Dendritic cell treated with granulocyte-macrophage colony-stimulating factor and Interleukin-4, amounts not matched to agents 40 ng/mL and 50 ng/mL, for 4 days (primary cell): ENCODE measurements at regions not wholly inside any gene's neighbourhood (a gene's known extent, or its start where the extent isn't known, plus 50 kb on each side); places are given as distances from the start of the nearest gene placed in this dataset.

ENCODE experiments used
- H3K27ac Mint-ChIP-seq: one replicate; pipeline ENCODE4 v1.8.0; 2022; ENCODE audit warnings: mild to moderate bottlenecking, mixed read lengths
- H3K27me3 Mint-ChIP-seq: one replicate; pipeline ENCODE4 v1.8.0; 2022; ENCODE audit warnings: mild to moderate bottlenecking, mixed read lengths
- H3K36me3 Mint-ChIP-seq: one replicate; pipeline ENCODE4 v1.8.0; 2022; ENCODE audit warnings: low read depth, mixed read lengths
- H3K4me1 Mint-ChIP-seq: one replicate; pipeline ENCODE4 v1.8.0; 2022; ENCODE audit warnings: low read depth, mixed read lengths
- H3K4me3 Mint-ChIP-seq: one replicate; pipeline ENCODE4 v1.8.0; 2022; ENCODE audit warnings: mild to moderate bottlenecking, moderate library complexity, mixed read lengths
- H3K9me3 Mint-ChIP-seq: one replicate; pipeline ENCODE4 v1.8.0; 2022; ENCODE audit warnings: mixed read lengths
- intact Hi-C: fragments of 100-400 bp; cut with micrococcal nuclease; formaldehyde crosslinking; loops from one replicate; pipeline ENCODE4 v1.15.0; 2022

DNA sequence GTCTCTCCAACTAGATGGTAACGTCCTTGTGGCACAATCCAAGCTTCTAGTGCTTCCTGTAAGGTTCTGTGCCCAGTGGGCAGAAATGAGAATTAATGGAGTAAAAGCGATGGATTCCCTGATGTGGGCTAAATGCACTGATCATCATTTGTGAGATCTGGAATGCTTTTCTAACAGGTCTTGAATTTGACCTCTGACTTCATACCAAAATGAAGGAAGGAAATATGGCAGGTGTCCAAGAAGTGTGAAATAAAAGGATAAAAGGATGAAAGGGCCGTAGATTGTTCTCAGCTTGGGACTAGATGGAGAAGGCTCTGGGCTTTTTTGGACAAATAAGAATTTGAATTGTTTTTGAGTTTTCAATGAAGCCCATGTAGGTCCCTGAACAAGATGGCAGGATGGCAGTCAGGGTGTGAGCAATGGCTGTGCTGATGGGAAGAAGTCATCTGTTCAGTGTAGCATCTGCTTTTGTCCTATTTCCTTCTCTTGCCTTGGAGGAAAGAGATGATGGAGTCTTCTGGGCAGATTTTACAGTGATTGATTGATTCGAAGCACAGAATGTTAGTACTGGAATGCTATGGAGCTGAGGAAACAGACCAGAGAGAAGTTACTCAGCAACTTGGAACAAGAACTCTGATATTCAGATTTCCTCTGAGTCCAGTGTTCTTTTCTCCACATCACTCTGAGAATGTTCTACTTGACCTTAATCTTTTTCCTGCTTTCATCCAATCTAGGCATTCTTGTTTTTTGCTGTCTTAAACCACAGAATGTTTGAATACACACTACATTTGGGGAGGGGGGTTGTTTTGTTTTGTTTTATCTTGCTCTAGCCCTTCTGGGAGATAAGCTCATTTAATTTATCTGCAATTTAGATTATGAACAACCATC, 286.0 kb downstream of the HLX start:
- Mint-ChIP-seq H3K4me1 (peaks cover 68% of the 10 kb centered on the region), H3K4me3 (no peak overlapping the region), H3K27ac (peak overlapping the region; percentile 22), H3K27me3 (peaks cover 41% of the 10 kb centered on the region), H3K9me3 (no peaks in the 10 kb centered on the region), H3K36me3 (peaks cover 5% of the 10 kb centered on the region)
- intact Hi-C loops = loop anchor here (5.0 kb wide), 1 partner anchor 37 kb away; no protein-coding TSS in a partner anchor

DNA sequence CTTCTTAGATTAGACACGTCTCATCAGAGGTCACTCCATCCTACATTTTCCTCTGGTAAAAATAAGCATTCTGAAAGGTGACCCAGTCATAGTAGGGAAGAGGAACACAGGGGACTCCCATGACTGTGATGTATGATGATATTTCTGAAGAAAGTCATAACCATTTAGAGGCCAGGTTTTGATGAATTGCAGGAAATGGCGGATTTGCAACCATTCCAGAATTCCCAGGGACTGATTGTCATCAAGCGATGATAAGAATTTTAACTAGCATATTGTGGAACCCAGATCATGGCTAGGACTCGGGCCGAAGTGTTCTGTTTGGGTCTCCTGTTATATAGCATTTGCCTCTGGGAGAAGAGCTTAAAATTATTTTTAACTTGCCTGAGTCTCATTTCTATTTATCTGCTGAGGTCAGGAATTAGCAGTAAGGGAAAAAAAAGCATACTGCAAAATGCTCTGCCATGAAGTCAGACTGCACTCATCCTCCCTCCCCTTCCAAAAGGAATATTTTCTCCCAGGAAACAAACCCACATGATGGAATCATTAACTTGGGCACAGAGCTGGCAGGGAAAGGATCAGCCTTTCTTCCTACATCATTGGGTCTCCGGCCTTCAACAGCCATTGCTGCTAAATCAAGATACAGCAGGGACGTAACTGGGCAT, 286.7 kb downstream of the HLX start:
- intact Hi-C loops = loop anchor here (2.0 to 5.0 kb wide), 3 partner anchors 36 to 95 kb away; no protein-coding TSS in a partner anchor

DNA sequence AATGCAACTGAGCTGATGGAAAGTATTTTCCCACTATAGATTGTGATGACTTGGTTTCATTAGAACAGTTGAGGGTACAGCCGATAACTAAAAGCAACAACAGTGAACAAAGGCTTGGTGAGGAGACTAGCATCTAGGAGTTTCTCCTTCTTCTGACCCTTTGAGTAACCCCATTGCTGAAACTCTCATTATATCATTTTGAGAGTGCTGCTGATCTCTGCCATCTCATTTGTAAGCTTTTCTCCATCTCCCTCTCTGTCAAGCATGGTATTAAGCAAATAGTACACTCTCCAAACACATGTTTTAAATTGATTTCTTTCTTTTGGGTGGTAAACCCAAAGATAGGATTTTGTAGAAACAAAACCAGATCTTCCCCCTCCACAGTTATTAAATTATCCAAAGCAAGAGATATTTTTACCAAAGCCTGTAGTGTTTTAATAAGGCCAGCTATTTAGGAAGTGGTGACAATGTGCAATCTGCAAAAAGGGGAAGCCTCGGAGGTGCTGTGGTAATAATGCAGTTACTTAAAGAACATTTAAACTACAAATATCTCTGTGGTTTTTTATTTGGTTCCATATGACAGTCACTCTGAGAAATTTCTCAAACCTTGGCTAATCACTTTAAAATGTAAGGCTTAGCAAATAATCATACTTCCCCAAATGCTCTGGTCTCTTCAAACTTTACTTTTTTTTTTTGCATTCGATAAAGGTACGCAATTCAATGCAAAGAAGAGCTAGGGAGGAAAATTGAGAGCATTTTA, 287.5 kb downstream of the HLX start:
- H3K4me1 Mint-ChIP-seq = peaks cover 58% of the 10 kb centered on the region
- intact Hi-C loops = loop anchor here (2.0 to 5.0 kb wide), 3 partner anchors 36 to 96 kb away; no protein-coding TSS in a partner anchor
- peaks cover 48% of the 10 kb centered on the region for H3K27me3 Mint-ChIP-seq
- peaks cover 9% of the 10 kb centered on the region for H3K36me3 Mint-ChIP-seq
- H3K4me3 Mint-ChIP-seq = no peak overlapping the region
- H3K9me3 Mint-ChIP-seq = peaks cover 6% of the 10 kb centered on the region
- H3K27ac Mint-ChIP-seq = peak overlapping the region; percentile 81

More for the DNA sequence above, 286.7 kb downstream of the HLX start:
- peaks cover 5% of the 10 kb centered on the region for H3K36me3 Mint-ChIP-seq
- H3K4me1 Mint-ChIP-seq = peaks cover 66% of the 10 kb centered on the region
- H3K27me3 Mint-ChIP-seq = peaks cover 41% of the 10 kb centered on the region
- H3K27ac Mint-ChIP-seq = peak overlapping the region; percentile 81
- no peak overlapping the region for H3K4me3 Mint-ChIP-seq
- H3K9me3 Mint-ChIP-seq = no peaks in the 10 kb centered on the region

DNA sequence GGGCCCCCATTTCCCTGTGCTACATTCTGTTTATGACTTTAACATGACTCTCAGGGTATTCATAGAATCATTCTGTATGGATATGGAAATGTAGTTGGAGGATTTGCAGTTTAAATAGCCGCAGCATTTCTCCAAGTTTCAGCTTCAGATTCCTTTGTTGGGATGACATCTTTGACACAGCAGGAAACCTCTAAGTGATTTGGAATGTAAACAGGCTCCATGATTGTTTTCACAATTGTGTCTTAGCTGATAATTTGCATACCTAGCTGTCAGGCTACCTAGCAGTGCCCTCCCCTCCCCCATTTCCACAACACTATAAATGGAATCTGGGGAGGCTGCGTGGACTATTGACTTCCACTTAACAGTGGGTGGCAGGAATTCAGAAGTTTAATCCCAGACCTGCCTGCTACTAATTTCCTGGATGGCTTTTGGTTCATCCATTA, 290.2 kb downstream of the HLX start:
- Mint-ChIP-seq H3K4me1 (peaks cover 54% of the 10 kb centered on the region), H3K27ac (no peak overlapping the region), H3K36me3 (peaks cover 5% of the 10 kb centered on the region), H3K4me3 (no peak overlapping the region), H3K27me3 (peaks cover 35% of the 10 kb centered on the region), H3K9me3 (peaks cover 7% of the 10 kb centered on the region)
- intact Hi-C loops = loop anchor here (5.0 kb wide), 1 partner anchor 33 kb away; no protein-coding TSS in a partner anchor

DNA sequence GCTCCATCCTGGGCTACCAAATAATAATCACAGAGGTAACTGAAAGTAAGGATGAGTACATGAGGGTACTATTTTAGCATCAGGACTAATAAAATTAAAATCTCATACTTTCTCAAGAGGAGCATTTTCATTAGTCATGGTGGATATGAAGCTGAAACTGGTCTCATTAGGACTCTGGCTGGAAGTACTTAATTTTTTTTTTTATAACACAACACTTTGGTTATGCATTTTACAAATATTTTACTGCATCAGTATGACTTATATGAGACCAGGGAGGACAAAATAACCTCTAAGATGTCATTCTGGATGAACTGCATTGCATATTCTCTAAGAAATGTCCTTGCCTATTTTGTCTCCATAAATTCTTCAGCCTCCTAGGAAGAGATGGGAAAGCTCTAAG, 290.9 kb downstream of the HLX start:
- Mint-ChIP-seq H3K27me3 (peaks cover 35% of the 10 kb centered on the region), H3K9me3 (peaks cover 7% of the 10 kb centered on the region), H3K36me3 (peaks cover 5% of the 10 kb centered on the region), H3K4me3 (no peak overlapping the region), H3K27ac (no peak overlapping the region), H3K4me1 (peaks cover 53% of the 10 kb centered on the region)
- intact Hi-C loops = loop anchor here (5.0 kb wide), 1 partner anchor 293 kb away; the partner anchor contains the start of gene HLX

DNA sequence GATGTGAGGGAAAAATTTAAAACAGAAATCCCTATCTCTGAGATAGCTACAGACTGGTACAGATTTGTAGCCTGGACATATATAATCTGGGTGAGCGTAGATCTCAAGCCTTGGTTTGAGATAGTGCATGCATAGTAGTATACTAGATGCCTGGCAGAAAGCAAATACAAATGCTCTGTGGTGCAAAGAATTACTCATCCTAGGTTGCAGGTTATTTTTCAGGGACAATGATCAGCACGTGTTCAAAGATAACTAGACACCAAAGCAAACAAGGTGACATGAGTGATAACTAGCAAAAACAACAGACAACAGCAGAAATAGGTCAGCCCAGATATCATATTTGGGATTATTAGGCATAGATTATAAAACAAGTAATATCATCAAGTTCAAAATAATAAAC, 292.5 kb downstream of the HLX start:
- Mint-ChIP-seq H3K36me3 (peaks cover 5% of the 10 kb centered on the region), H3K27me3 (peaks cover 39% of the 10 kb centered on the region), H3K27ac (no peak overlapping the region), H3K4me3 (no peak overlapping the region), H3K4me1 (peaks cover 43% of the 10 kb centered on the region), H3K9me3 (peaks cover 7% of the 10 kb centered on the region)
- intact Hi-C loops = loop anchor here (5.0 kb wide), 1 partner anchor 294 kb away; the partner anchor contains the start of gene HLX

DNA sequence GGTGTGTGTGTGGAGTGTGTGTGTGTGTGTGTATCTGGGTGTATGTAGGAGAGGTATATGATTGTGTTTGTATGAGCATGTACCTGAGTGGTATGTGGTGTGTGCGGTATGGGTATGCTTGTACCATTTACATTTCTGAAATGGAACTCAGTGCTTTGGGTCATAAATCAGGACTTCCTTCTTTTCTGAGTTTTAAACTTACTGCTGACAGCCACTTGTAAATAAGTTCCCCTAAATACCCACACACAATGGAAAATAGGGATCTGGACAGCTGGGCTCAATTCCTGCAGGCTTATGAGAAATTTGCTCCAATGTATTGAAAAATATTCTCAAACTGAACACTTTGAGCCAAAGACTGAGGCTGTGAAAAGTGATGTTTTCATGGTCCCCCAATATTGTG, 293.6 kb downstream of the HLX start:
- H3K36me3 Mint-ChIP-seq = peaks cover 5% of the 10 kb centered on the region
- H3K9me3 Mint-ChIP-seq = peaks cover 7% of the 10 kb centered on the region
- H3K27ac Mint-ChIP-seq = peak overlapping the region; percentile 78
- H3K4me3 Mint-ChIP-seq = no peak overlapping the region
- peaks cover 44% of the 10 kb centered on the region for H3K27me3 Mint-ChIP-seq
- intact Hi-C loops = loop anchor here (5.0 kb wide), 1 partner anchor 296 kb away; the partner anchor contains the start of gene HLX
- peaks cover 35% of the 10 kb centered on the region for H3K4me1 Mint-ChIP-seq

DNA sequence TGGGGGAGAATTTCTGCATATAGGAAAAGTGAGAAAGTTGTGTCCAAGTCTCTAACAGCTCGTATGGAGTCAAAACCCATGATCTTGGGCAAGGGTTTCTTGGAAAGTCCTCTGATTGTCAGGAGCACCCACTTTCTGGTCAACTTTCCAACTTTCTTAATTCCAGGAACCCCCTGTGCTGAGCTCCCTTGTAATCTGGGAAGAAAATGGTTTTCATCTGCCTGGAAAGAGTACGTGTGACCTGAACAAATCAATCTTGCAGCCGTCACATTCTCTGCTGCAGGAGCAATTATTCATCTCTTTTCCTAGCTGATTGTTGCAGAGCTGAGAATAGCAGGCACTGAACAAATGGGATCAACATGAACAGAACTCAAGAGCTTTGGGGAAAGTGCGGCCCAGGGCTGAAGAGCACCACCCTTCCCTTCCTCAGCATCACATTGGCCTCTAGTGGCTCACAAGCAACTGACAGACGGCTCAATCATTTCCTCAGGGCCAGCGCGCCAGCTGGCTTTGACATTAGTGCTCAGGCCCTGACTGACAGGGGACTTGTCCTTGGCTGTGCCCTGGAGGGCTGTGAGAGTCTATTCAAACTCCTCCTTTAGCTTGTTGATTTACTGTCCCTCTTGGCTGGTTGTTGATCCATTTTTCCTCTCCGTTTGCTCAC, 295.2 kb downstream of the HLX start:
- peaks cover 46% of the 10 kb centered on the region for H3K27me3 Mint-ChIP-seq
- H3K27ac Mint-ChIP-seq = no peak overlapping the region
- H3K4me1 Mint-ChIP-seq = peaks cover 33% of the 10 kb centered on the region
- peaks cover 5% of the 10 kb centered on the region for H3K36me3 Mint-ChIP-seq
- intact Hi-C loops = loop anchor here (5.0 kb wide), 1 partner anchor 297 kb away; the partner anchor contains the start of gene HLX
- H3K9me3 Mint-ChIP-seq = peaks cover 7% of the 10 kb centered on the region
- H3K4me3 Mint-ChIP-seq = no peak overlapping the region

DNA sequence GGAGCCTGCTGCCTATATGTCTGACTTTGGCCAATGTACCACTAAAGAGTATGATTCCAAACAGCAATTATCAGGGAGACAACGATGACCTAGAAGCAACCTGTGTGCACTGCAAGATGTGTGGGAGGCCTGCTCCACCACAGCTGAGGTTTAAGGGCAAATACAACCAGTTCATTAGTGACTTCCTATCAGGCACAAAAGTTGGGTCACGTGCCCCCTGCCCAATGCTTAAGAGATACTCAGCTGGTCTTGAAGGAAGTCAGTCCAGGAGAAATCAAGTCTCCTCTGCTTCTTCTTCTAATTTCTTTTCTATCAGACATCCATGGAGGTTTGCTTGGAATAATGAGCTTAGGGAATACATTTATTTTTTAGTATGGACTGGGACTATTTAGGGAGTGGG, 296.0 kb downstream of the HLX start:
- peaks cover 7% of the 10 kb centered on the region for H3K9me3 Mint-ChIP-seq
- no peak overlapping the region for H3K27ac Mint-ChIP-seq
- peaks cover 5% of the 10 kb centered on the region for H3K36me3 Mint-ChIP-seq
- intact Hi-C loops = no loop called here
- H3K4me1 Mint-ChIP-seq = peaks cover 33% of the 10 kb centered on the region
- H3K27me3 Mint-ChIP-seq = peaks cover 48% of the 10 kb centered on the region
- H3K4me3 Mint-ChIP-seq = no peak overlapping the region

DNA sequence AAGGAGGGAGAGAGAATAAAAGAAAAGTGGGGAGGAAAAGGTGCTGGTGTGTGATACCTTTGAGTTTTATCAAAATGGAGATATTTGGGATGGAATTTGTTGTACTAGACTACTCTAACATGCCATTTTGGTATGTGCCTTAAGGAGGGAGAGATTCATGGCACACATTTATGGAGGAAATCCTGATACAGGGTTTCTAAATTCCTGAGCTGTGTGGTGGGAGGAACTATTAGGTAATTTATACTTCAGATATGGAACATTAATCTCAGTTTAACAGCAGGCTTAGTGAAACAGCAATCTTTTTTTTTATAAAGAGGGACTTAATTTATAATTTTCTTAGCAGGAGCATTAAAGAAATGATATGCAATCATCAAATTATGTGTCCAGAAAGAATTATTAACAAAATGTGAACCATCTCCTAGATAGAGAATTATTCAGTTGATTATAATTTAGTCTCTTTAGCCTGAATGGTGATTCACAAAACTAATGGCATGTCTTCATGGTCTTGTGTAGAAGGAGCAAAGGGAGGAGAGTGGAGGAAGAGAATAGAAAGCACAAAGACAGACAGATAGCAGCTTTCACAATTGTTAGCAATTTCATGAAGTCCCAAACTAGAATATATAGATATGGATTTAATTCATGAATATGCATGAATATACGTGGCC, 301.6 kb downstream of the HLX start:
- peaks cover 32% of the 10 kb centered on the region for H3K27me3 Mint-ChIP-seq
- H3K27ac Mint-ChIP-seq = no peak overlapping the region
- H3K36me3 Mint-ChIP-seq = no peaks in the 10 kb centered on the region
- H3K4me1 Mint-ChIP-seq = peaks cover 31% of the 10 kb centered on the region
- H3K4me3 Mint-ChIP-seq = no peak overlapping the region
- intact Hi-C loops = no loop called here
- no peaks in the 10 kb centered on the region for H3K9me3 Mint-ChIP-seq

DNA sequence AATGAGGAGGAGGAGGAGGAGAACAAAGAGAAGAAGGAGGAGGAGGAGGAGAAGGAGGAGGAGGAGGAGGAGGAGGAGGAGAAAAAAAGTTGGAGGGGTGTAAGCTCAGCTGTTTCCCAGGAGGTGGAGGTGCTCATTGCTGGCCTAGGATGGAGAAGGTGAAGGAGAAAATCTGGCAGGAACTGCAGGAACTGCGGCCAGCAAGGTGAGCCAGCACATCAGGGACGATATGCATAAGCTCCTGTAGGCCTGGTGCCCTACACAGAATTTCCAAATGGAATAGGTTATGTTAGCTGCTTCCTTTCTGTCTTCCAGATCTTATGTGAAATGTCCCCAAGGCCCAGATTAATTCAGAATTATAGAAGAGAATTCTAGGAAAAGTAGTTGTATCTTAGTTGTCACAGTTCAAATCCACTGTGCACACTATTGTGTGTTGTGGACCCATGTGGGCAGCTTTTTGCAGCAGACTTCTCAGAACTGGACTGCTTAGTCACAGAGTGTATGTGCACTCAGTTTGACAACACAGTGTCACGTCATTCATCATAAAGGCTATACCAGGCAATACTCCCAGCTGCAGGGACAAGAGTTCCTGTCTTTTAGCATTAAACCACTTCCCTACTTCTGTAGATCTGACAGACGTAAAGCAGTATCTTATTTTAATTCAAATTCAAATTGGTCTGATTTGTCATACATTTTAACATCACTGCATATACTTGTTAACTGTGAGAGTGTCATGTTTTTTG, 303.7 kb downstream of the HLX start:
- Mint-ChIP-seq H3K27me3 (peaks cover 19% of the 10 kb centered on the region), H3K9me3 (no peaks in the 10 kb centered on the region)

DNA sequence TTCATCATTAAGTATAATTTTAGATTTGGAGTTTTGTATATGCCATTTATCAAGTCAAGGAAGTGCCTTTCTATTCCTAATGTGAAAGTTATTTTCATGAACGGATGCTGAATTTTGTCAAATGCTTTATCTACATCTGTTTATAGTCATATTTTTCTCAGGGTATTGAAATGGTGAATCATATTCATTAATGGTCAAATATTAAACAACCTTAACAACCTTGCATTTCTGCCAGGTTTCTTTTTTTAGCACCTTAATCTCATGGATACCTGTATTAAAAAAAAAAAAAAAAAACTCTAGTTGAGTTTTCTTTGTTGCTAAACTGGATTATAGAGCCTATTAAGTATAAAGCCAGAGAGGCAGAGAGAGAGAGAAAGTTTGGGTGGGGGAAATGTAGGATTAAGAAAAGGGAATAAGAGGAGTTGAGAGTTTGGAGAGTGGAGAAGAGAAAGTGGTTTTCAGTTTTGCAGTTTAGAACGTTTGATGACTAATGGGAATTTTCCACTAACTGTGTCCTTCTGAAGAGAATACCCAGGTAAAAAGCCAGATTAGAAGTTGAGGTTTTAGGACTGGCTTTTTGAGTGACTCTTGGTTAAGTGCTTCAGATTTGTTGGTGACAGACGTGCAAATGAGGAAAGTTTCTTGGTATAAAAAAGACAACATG, 305.0 kb downstream of the HLX start:
- intact Hi-C loops = no loop called here
- Mint-ChIP-seq H3K36me3 (no peaks in the 10 kb centered on the region), H3K9me3 (no peaks in the 10 kb centered on the region), H3K4me3 (no peak overlapping the region), H3K27me3 (peaks cover 9% of the 10 kb centered on the region), H3K4me1 (peaks cover 35% of the 10 kb centered on the region), H3K27ac (peak overlapping the region; percentile 51)

More for the DNA sequence above, 303.7 kb downstream of the HLX start:
- Mint-ChIP-seq H3K27ac (peak overlapping the region; percentile 75), H3K36me3 (no peaks in the 10 kb centered on the region), H3K4me1 (peaks cover 32% of the 10 kb centered on the region), H3K4me3 (no peak overlapping the region)
- intact Hi-C loops = no loop called here
